Thoracic aorta (tissue), 2 donors: ENCODE measurements at regions not wholly inside any gene's neighbourhood (a gene's known extent, or its start where the extent isn't known, plus 50 kb on each side); places are given as distances from the start of the nearest gene placed in this dataset.

Experiments used
- ATAC-seq: fragments of 150-250 bp; one replicate; pipeline ENCODE4 v1.8.0; 2017; ENCODE audit warnings: low read depth; ENCODE audit not compliant: insufficient number of reproducible peaks, low FRiP score
- DNase-seq: peaks from one replicate; pipeline ENCODE4 v3.0.0-alpha.2; 2020; ENCODE audit warnings: low spot score
- H3K27ac ChIP-seq, 2 donors: fragments of 200-600 bp; sonication (generic); 1 replicate in 1 of 2; 2 replicates in 1 of 2; pipeline ENCODE4 v1.5.1; 2016; ENCODE audit warnings: mild to moderate bottlenecking in 2 of 2, moderate library complexity in 2 of 2
- H3K27me3 ChIP-seq: fragments of 200-600 bp; sonication (generic); replicated peaks from 2 replicates; pipeline ENCODE4 v1.6.0; 2016; ENCODE audit warnings: mild to moderate bottlenecking; ENCODE audit not compliant: insufficient read depth
- H3K36me3 ChIP-seq: fragments of 200-600 bp; sonication (generic); one replicate; pipeline ENCODE4 v1.5.1; 2016
- H3K4me1 ChIP-seq, 2 donors: fragments of 200-600 bp; sonication (generic); 1 replicate in 1 of 2; 2 replicates in 1 of 2; pipeline versions ENCODE4 v1.5.1 to v1.6.0; 2016; ENCODE audit warnings: low read depth in 2 of 2, mild to moderate bottlenecking in 1 of 2; ENCODE audit not compliant: control insufficient read depth in 1 of 2
- H3K4me3 ChIP-seq: fragments of 200-600 bp; sonication (generic); 2 replicates; pipeline ENCODE4 v1.5.1; 2016; ENCODE audit warnings: mild to moderate bottlenecking
- H3K9me3 ChIP-seq: fragments of 200-600 bp; sonication (generic); 2 replicates; pipeline ENCODE4 v1.5.1; 2016
- CTCF ChIP-seq: fragments of 200-600 bp; sonication (generic); IDR thresholded peaks from one replicate; pipeline ENCODE4 v1.5.1; 2019; ENCODE audit warnings: antibody characterized with exemption

GRCh38 chr11:37468344-37468743, 870.3 kb upstream of the RAG2 start:
- DNase-seq (no peak), ATAC-seq (no peak)
- H3K36me3 ChIP-seq = no peaks in the 10 kb centered on the region
- H3K9me3 ChIP-seq = no peaks in the 10 kb centered on the region
- no peaks in the 10 kb centered on the region for H3K27me3 ChIP-seq
- H3K4me1 ChIP-seq = no peaks in the 10 kb centered on the region
- TF ChIP-seq CTCF = no peak
- H3K4me3 ChIP-seq = no peak overlapping the region
- no peak overlapping the region for H3K27ac ChIP-seq

- no peak for TF ChIP-seq CTCF
- Histone ChIP-seq H3K27me3 (no peaks in the 10 kb centered on the region), H3K36me3 (no peaks in the 10 kb centered on the region), H3K4me3 (no peak overlapping the region), H3K27ac (no peak overlapping the region), H3K9me3 (no peaks in the 10 kb centered on the region), H3K4me1 (no peaks in the 10 kb centered on the region)
- no peak for DNase-seq
- ATAC-seq = no peak
These were observed 867.2 kb upstream of the RAG2 start for GRCh38 chr11:37465221-37465620.

GRCh38 chr11:37459456-37459855, 861.4 kb upstream of the RAG2 start:
- no peak overlapping the region for H3K4me3 ChIP-seq
- no peak for TF ChIP-seq CTCF
- no peaks in the 10 kb centered on the region for H3K4me1 ChIP-seq
- no peak for DNase-seq
- H3K36me3 ChIP-seq = no peaks in the 10 kb centered on the region
- no peak for ATAC-seq
- no peaks in the 10 kb centered on the region for H3K27me3 ChIP-seq
- H3K9me3 ChIP-seq = no peaks in the 10 kb centered on the region
- H3K27ac ChIP-seq = no peak overlapping the region

GRCh38 chr11:37456746-37457145, 858.7 kb upstream of the RAG2 start:
- Histone ChIP-seq H3K36me3 (no peaks in the 10 kb centered on the region), H3K4me3 (no peak overlapping the region), H3K9me3 (no peaks in the 10 kb centered on the region), H3K27me3 (no peaks in the 10 kb centered on the region), H3K27ac (no peak overlapping the region), H3K4me1 (no peaks in the 10 kb centered on the region)
- TF ChIP-seq CTCF = no peak
- DNase-seq (no peak), ATAC-seq (no peak)

- no peaks in the 10 kb centered on the region for H3K27me3 ChIP-seq
- no peak for TF ChIP-seq CTCF
- H3K27ac ChIP-seq = no peak overlapping the region
- DNase-seq = no peak
- H3K36me3 ChIP-seq = no peaks in the 10 kb centered on the region
- H3K9me3 ChIP-seq = no peaks in the 10 kb centered on the region
- no peak for ATAC-seq
- H3K4me3 ChIP-seq = no peak overlapping the region
- no peaks in the 10 kb centered on the region for H3K4me1 ChIP-seq
These were observed 853.9 kb upstream of the RAG2 start for GRCh38 chr11:37451903-37452302.
